Endothelial cell of umbilical vein (primary cell): ENCODE measurements at regions not wholly inside any gene's neighbourhood (a gene's known extent, or its start where the extent isn't known, plus 50 kb on each side); places are given as distances from the start of the nearest gene placed in this dataset.

Experiments
- BruUV-seq: library from RNA; stranded (reverse); fragments of 400-500 nt; replicated peaks from 2 replicates; lab custom pipeline; 2021; lab: Mats Ljungman, UMichigan
- CTCF ChIA-PET: fragments of 300-600, 350-600 bp; sonication (Branson Sonifier 250); formaldehyde crosslinking; loops from one replicate; lab custom pipeline; 2021; ENCODE audit warnings: antibody characterized with exemption, inconsistent platforms; lab: Charles Lee
- POLR2A ChIA-PET: fragments of 300-600, 350-600 bp; sonication (Branson Sonifier 250); formaldehyde crosslinking; loops from one replicate; lab custom pipeline; 2021; ENCODE audit warnings: antibody characterized with exemption, inconsistent platforms; lab: Charles Lee
- DNase-seq: peaks from one replicate; pipeline ENCODE4 v3.0.0-alpha.2; 2011; ENCODE audit warnings: low read depth, low spot score
- FAIRE-seq: peaks from 2 replicates; lab custom pipeline; 2011; peaks lifted over from hg19 to GRCh38; lab: Jason Lieb, UNC
- H2AFZ ChIP-seq: 2 replicates; pipeline ENCODE4 v1.6.0; 2012; ENCODE audit warnings: low read depth, low read length, control low read depth, inconsistent platforms
- H3K27ac ChIP-seq: 2 replicates; pipeline ENCODE4 v1.5.1; 2011; ENCODE audit warnings: low read depth, mild to moderate bottlenecking, control low read depth, low read length, moderate library complexity; ENCODE audit not compliant: insufficient read depth
- H3K27me3 ChIP-seq, 2 experiments: 2 replicates each; pipeline versions ENCODE4 v1.6.0 to v1.6.1; 2011; ENCODE audit warnings: low read length in 2 of 2, mixed read lengths in 1 of 2; ENCODE audit not compliant: control insufficient read depth in 2 of 2, insufficient read depth in 2 of 2
- H3K36me3 ChIP-seq, 2 experiments: 2 replicates in 1 of 2; 3 replicates in 1 of 2; pipeline ENCODE4 v1.5.1; 2011; ENCODE audit warnings: low read length in 2 of 2, mild to moderate bottlenecking in 1 of 2, moderate library complexity in 1 of 2; ENCODE audit not compliant: control insufficient read depth in 2 of 2, insufficient read depth in 2 of 2; ENCODE audit errors: extremely low read depth in 1 of 2
- H3K4me1 ChIP-seq: 3 replicates; pipeline ENCODE4 v1.5.1; 2011; ENCODE audit warnings: mild to moderate bottlenecking, low read length; ENCODE audit not compliant: control insufficient read depth, insufficient read depth; ENCODE audit errors: extremely low read depth
- H3K4me2 ChIP-seq: 2 replicates; pipeline ENCODE4 v1.6.1; 2011; ENCODE audit warnings: low read length, control low read depth, mixed read lengths; ENCODE audit not compliant: insufficient read depth
- H3K4me3 ChIP-seq, 3 experiments: fragments of 200-600 bp in 1 of 3; sonication (generic), shearing (Covaris generic) in 1 of 3; replicated peaks in 1 of 3; 2 replicates each; pipeline ENCODE4 v1.5.1; 2011 to 2016; ENCODE audit warnings: control low read depth in 3 of 3, low read length in 3 of 3, mild to moderate bottlenecking in 2 of 3, inconsistent platforms in 1 of 3, low read depth in 1 of 3, moderate library complexity in 1 of 3; ENCODE audit not compliant: insufficient read depth in 1 of 3
- H3K79me2 ChIP-seq: 2 replicates; pipeline ENCODE4 v1.6.0; 2012; ENCODE audit warnings: low read length, inconsistent platforms; ENCODE audit not compliant: control insufficient read depth, insufficient read depth
- H3K9ac ChIP-seq: replicated peaks from 2 replicates; pipeline ENCODE3; 2011; ENCODE audit warnings: low read length, control low read depth; ENCODE audit not compliant: insufficient read depth; ENCODE audit errors: extremely low read depth
- H3K9me1 ChIP-seq: replicated peaks from 3 replicates; pipeline ENCODE4 v1.6.0; 2011; ENCODE audit warnings: mild to moderate bottlenecking, low read length; ENCODE audit not compliant: control insufficient read depth, insufficient read depth; ENCODE audit errors: extremely low read depth
- H3K9me3 ChIP-seq: replicated peaks from 2 replicates; pipeline ENCODE4 v1.5.1; 2012; ENCODE audit warnings: low read length, inconsistent platforms; ENCODE audit not compliant: control insufficient read depth, insufficient read depth
- H4K20me1 ChIP-seq: replicated peaks from 2 replicates; pipeline ENCODE3; 2011; ENCODE audit warnings: mild to moderate bottlenecking, low read length; ENCODE audit not compliant: control insufficient read depth, insufficient read depth; ENCODE audit errors: extremely low read depth
- FOS ChIP-seq: IDR thresholded peaks from 2 replicates; pipeline ENCODE4 v1.6.1; 2011; ENCODE audit warnings: mild to moderate bottlenecking, low read length, moderate library complexity, borderline replicate concordance; ENCODE audit not compliant: insufficient read depth
- GATA2 ChIP-seq: IDR thresholded peaks from 2 replicates; pipeline ENCODE4 v1.7.0; 2011; ENCODE audit warnings: low read depth, mild to moderate bottlenecking, moderate library complexity, mixed read lengths, low read length; ENCODE audit not compliant: insufficient read length, insufficient read depth
- JUN ChIP-seq: IDR thresholded peaks from 2 replicates; pipeline ENCODE4 v1.6.1; 2011; ENCODE audit warnings: borderline replicate concordance, low read depth; ENCODE audit not compliant: insufficient read length, insufficient read depth
- MYC ChIP-seq: IDR thresholded peaks from one replicate; pipeline ENCODE4 v1.6.1; 2011; ENCODE audit warnings: mild to moderate bottlenecking, low read depth, low read length
- POLR2A ChIP-seq: IDR thresholded peaks from 2 replicates; pipeline ENCODE4 v1.6.1; 2012; ENCODE audit warnings: low read depth, mild to moderate bottlenecking, control low read depth, low read length
- POLR2AphosphoS5 ChIP-seq: IDR thresholded peaks from 2 replicates; pipeline ENCODE4 v1.6.1; 2012; ENCODE audit warnings: low read depth, mild to moderate bottlenecking, control low read depth, low read length, moderate library complexity; ENCODE audit not compliant: insufficient read depth
- dilution Hi-C: fragments of 300-500 bp; cut with MboI; formaldehyde crosslinking; loops from one replicate; pipeline ENCODE4 v1.15.0; 2019; ENCODE audit warnings: low sequenced_read_pairs; ENCODE audit not compliant: extremely low pct_ligation_motif_present
- intact Hi-C: fragments of 100-400 bp; cut with micrococcal nuclease; formaldehyde crosslinking; loops from one replicate; pipeline ENCODE4 v1.10.0; 2022
- TF ChIP-seq, protein P1 (sequence below): IDR thresholded peaks from 2 replicates; pipeline ENCODE4 v1.6.1; 2011; ENCODE audit not compliant: insufficient read depth, insufficient read length

DNA sequence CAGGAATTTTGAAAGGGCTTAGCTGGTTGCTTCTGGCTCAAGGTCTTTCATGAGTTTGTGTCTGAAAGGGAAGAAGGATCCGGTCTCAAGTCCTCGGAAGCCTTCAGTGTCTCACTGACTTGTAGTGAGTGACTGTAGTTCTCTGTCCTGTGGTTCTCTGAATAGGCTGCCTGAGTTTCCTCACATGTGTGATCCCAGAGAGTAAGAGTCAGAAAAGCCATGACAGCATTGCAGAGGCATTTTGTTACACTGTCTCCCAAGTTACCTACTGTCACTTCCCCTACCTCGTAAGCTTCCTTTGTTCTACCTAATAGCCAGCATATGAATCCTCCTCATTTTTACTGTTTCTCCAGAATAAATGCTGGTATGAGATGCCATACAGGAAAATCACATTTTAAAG, 709.1 kb upstream of the CHAC2 start:
- Histone ChIP-seq H3K9me3 (no peaks in the 10 kb centered on the region), H3K4me2 (no peak overlapping the region), H3K36me3 (no peaks in the 10 kb centered on the region), H3K4me3 (no peak overlapping the region), H2AFZ (no peak overlapping the region), H3K9me1 (no peaks in the 10 kb centered on the region), H4K20me1 (no peaks in the 10 kb centered on the region), H3K9ac (no peak overlapping the region), H3K4me1 (no peaks in the 10 kb centered on the region), H3K79me2 (no peaks in the 10 kb centered on the region), H3K27ac (no peak overlapping the region), H3K27me3 (no peaks in the 10 kb centered on the region)
- ChIA-PET CTCF (no interaction called here), POLR2A (no interaction called here)
- TF ChIP-seq GATA2 (no peak), POLR2A (no peak), JUN (no peak), MYC (no peak)
- BruUV-seq = no TSS peak
- dilution Hi-C loops (no loop called here), intact Hi-C loops (no loop called here)
- DNase-seq (no peak), FAIRE-seq (no peak)

DNA sequence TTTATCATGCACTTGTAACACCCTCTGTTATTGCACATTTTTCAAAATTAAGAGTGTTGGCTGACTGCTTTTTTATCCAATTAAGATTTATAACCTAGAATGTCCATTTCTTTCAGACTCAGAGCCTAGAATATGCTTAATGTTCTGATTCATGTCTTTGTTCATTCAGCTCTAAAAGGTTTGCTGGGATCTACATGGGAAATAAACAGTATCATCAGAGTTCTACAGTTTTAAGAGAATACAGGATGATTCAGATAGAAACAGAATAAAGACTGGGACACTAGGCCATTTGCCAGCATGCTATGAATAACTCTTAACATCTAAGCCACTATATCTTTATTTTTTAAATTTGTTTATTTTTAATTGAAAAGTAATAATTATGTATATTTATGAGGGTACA, 713.7 kb upstream of the CHAC2 start:
- Histone ChIP-seq H3K27me3 (no peaks in the 10 kb centered on the region), H3K27ac (no peak overlapping the region), H3K4me2 (no peak overlapping the region), H3K9me1 (no peaks in the 10 kb centered on the region), H3K79me2 (no peaks in the 10 kb centered on the region), H3K4me3 (no peak overlapping the region), H3K4me1 (no peaks in the 10 kb centered on the region), H3K9me3 (no peaks in the 10 kb centered on the region), H3K36me3 (no peaks in the 10 kb centered on the region), H3K9ac (no peak overlapping the region), H4K20me1 (no peaks in the 10 kb centered on the region), H2AFZ (no peak overlapping the region)
- CTCF ChIA-PET = no interaction called here
- POLR2A ChIA-PET = no interaction called here
- dilution Hi-C loops = no loop called here
- DNase-seq = no peak
- intact Hi-C loops = no loop called here
- no TSS peak for BruUV-seq
- TF ChIP-seq, protein P1, sequence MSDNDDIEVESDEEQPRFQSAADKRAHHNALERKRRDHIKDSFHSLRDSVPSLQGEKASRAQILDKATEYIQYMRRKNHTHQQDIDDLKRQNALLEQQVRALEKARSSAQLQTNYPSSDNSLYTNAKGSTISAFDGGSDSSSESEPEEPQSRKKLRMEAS = no peak
- TF ChIP-seq FOS (no peak), POLR2A (no peak), GATA2 (no peak), POLR2AphosphoS5 (no peak)
- no peak for FAIRE-seq
